Endothelial cell of umbilical vein (primary cell): ENCODE measurements at regions not wholly inside any gene's neighbourhood (a gene's known extent, or its start where the extent isn't known, plus 50 kb on each side); places are given as distances from the start of the nearest gene placed in this dataset.

ENCODE experiments used
- BruUV-seq: library from RNA; stranded (reverse); fragments of 400-500 nt; replicated peaks from 2 replicates; lab custom pipeline; 2021; lab: Mats Ljungman, UMichigan
- CTCF ChIA-PET: fragments of 300-600, 350-600 bp; sonication (Branson Sonifier 250); formaldehyde crosslinking; loops from one replicate; lab custom pipeline; 2021; ENCODE audit warnings: antibody characterized with exemption, inconsistent platforms; lab: Charles Lee
- POLR2A ChIA-PET: fragments of 300-600, 350-600 bp; sonication (Branson Sonifier 250); formaldehyde crosslinking; loops from one replicate; lab custom pipeline; 2021; ENCODE audit warnings: antibody characterized with exemption, inconsistent platforms; lab: Charles Lee
- DNase-seq: peaks from one replicate; pipeline ENCODE4 v3.0.0-alpha.2; 2011; ENCODE audit warnings: low read depth, low spot score
- FAIRE-seq: peaks from 2 replicates; lab custom pipeline; 2011; peaks lifted over from hg19 to GRCh38; lab: Jason Lieb, UNC
- H2AFZ ChIP-seq: 2 replicates; pipeline ENCODE4 v1.6.0; 2012; ENCODE audit warnings: low read depth, low read length, control low read depth, inconsistent platforms
- H3K27ac ChIP-seq: 2 replicates; pipeline ENCODE4 v1.5.1; 2011; ENCODE audit warnings: low read depth, mild to moderate bottlenecking, control low read depth, low read length, moderate library complexity; ENCODE audit not compliant: insufficient read depth
- H3K27me3 ChIP-seq, 2 experiments: 2 replicates each; pipeline versions ENCODE4 v1.6.0 to v1.6.1; 2011; ENCODE audit warnings: low read length in 2 of 2, mixed read lengths in 1 of 2; ENCODE audit not compliant: control insufficient read depth in 2 of 2, insufficient read depth in 2 of 2
- H3K36me3 ChIP-seq, 2 experiments: 2 replicates in 1 of 2; 3 replicates in 1 of 2; pipeline ENCODE4 v1.5.1; 2011; ENCODE audit warnings: low read length in 2 of 2, mild to moderate bottlenecking in 1 of 2, moderate library complexity in 1 of 2; ENCODE audit not compliant: control insufficient read depth in 2 of 2, insufficient read depth in 2 of 2; ENCODE audit errors: extremely low read depth in 1 of 2
- H3K4me1 ChIP-seq: 3 replicates; pipeline ENCODE4 v1.5.1; 2011; ENCODE audit warnings: mild to moderate bottlenecking, low read length; ENCODE audit not compliant: control insufficient read depth, insufficient read depth; ENCODE audit errors: extremely low read depth
- H3K4me2 ChIP-seq: 2 replicates; pipeline ENCODE4 v1.6.1; 2011; ENCODE audit warnings: low read length, control low read depth, mixed read lengths; ENCODE audit not compliant: insufficient read depth
- H3K4me3 ChIP-seq, 3 experiments: fragments of 200-600 bp in 1 of 3; sonication (generic), shearing (Covaris generic) in 1 of 3; replicated peaks in 1 of 3; 2 replicates each; pipeline ENCODE4 v1.5.1; 2011 to 2016; ENCODE audit warnings: control low read depth in 3 of 3, low read length in 3 of 3, mild to moderate bottlenecking in 2 of 3, inconsistent platforms in 1 of 3, low read depth in 1 of 3, moderate library complexity in 1 of 3; ENCODE audit not compliant: insufficient read depth in 1 of 3
- H3K79me2 ChIP-seq: 2 replicates; pipeline ENCODE4 v1.6.0; 2012; ENCODE audit warnings: low read length, inconsistent platforms; ENCODE audit not compliant: control insufficient read depth, insufficient read depth
- H3K9ac ChIP-seq: replicated peaks from 2 replicates; pipeline ENCODE3; 2011; ENCODE audit warnings: low read length, control low read depth; ENCODE audit not compliant: insufficient read depth; ENCODE audit errors: extremely low read depth
- H3K9me1 ChIP-seq: replicated peaks from 3 replicates; pipeline ENCODE4 v1.6.0; 2011; ENCODE audit warnings: mild to moderate bottlenecking, low read length; ENCODE audit not compliant: control insufficient read depth, insufficient read depth; ENCODE audit errors: extremely low read depth
- H3K9me3 ChIP-seq: replicated peaks from 2 replicates; pipeline ENCODE4 v1.5.1; 2012; ENCODE audit warnings: low read length, inconsistent platforms; ENCODE audit not compliant: control insufficient read depth, insufficient read depth
- H4K20me1 ChIP-seq: replicated peaks from 2 replicates; pipeline ENCODE3; 2011; ENCODE audit warnings: mild to moderate bottlenecking, low read length; ENCODE audit not compliant: control insufficient read depth, insufficient read depth; ENCODE audit errors: extremely low read depth
- EZH2 ChIP-seq: IDR thresholded peaks from 2 replicates; pipeline ENCODE4 v1.6.1; 2012; ENCODE audit warnings: borderline replicate concordance, low read depth, mild to moderate bottlenecking, moderate library complexity, low read length, inconsistent platforms; ENCODE audit not compliant: severe bottlenecking
- FOS ChIP-seq: IDR thresholded peaks from 2 replicates; pipeline ENCODE4 v1.6.1; 2011; ENCODE audit warnings: mild to moderate bottlenecking, low read length, moderate library complexity, borderline replicate concordance; ENCODE audit not compliant: insufficient read depth
- GATA2 ChIP-seq: IDR thresholded peaks from 2 replicates; pipeline ENCODE4 v1.7.0; 2011; ENCODE audit warnings: low read depth, mild to moderate bottlenecking, moderate library complexity, mixed read lengths, low read length; ENCODE audit not compliant: insufficient read length, insufficient read depth
- MAX ChIP-seq: IDR thresholded peaks from 2 replicates; pipeline ENCODE4 v1.6.1; 2011; ENCODE audit not compliant: insufficient read depth, insufficient read length
- MYC ChIP-seq: IDR thresholded peaks from one replicate; pipeline ENCODE4 v1.6.1; 2011; ENCODE audit warnings: mild to moderate bottlenecking, low read depth, low read length
- POLR2A ChIP-seq: IDR thresholded peaks from 2 replicates; pipeline ENCODE4 v1.6.1; 2012; ENCODE audit warnings: low read depth, mild to moderate bottlenecking, control low read depth, low read length
- POLR2AphosphoS5 ChIP-seq: IDR thresholded peaks from 2 replicates; pipeline ENCODE4 v1.6.1; 2012; ENCODE audit warnings: low read depth, mild to moderate bottlenecking, control low read depth, low read length, moderate library complexity; ENCODE audit not compliant: insufficient read depth
- dilution Hi-C: fragments of 300-500 bp; cut with MboI; formaldehyde crosslinking; loops from one replicate; pipeline ENCODE4 v1.15.0; 2019; ENCODE audit warnings: low sequenced_read_pairs; ENCODE audit not compliant: extremely low pct_ligation_motif_present
- intact Hi-C: fragments of 100-400 bp; cut with micrococcal nuclease; formaldehyde crosslinking; loops from one replicate; pipeline ENCODE4 v1.10.0; 2022
- TF ChIP-seq, protein P1 (sequence below), 2 donors: IDR thresholded peaks; 1 replicate in 1 of 2; 2 replicates in 1 of 2; pipeline ENCODE4 v1.5.1; 2011; ENCODE audit warnings: low read length in 2 of 2, mild to moderate bottlenecking in 2 of 2, moderate library complexity in 2 of 2, control low read depth in 1 of 2, inconsistent platforms in 1 of 2, low read depth in 1 of 2; ENCODE audit not compliant: insufficient read depth in 1 of 2; ENCODE audit errors: extremely low read depth in 1 of 2

GRCh38 chr13:72186730-72187422 is 319.9 kb upstream of the DACH1 start:
- FAIRE-seq: no peak
- no peak for TF ChIP-seq MYC
- no peak for TF ChIP-seq FOS
- no peak for TF ChIP-seq POLR2AphosphoS5
- no peak for TF ChIP-seq EZH2
- TF ChIP-seq POLR2A: no peak
- TF ChIP-seq GATA2: no peak
- TF ChIP-seq, protein P1, sequence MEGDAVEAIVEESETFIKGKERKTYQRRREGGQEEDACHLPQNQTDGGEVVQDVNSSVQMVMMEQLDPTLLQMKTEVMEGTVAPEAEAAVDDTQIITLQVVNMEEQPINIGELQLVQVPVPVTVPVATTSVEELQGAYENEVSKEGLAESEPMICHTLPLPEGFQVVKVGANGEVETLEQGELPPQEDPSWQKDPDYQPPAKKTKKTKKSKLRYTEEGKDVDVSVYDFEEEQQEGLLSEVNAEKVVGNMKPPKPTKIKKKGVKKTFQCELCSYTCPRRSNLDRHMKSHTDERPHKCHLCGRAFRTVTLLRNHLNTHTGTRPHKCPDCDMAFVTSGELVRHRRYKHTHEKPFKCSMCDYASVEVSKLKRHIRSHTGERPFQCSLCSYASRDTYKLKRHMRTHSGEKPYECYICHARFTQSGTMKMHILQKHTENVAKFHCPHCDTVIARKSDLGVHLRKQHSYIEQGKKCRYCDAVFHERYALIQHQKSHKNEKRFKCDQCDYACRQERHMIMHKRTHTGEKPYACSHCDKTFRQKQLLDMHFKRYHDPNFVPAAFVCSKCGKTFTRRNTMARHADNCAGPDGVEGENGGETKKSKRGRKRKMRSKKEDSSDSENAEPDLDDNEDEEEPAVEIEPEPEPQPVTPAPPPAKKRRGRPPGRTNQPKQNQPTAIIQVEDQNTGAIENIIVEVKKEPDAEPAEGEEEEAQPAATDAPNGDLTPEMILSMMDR (IDR thresholded peaks at IDR 0.05; ENCODE audit: extremely low read depth in 1 of 2, insufficient read depth in 1 of 2, low read depth in 1 of 2, low read length in 2 of 2): no peak
- no peak for TF ChIP-seq MAX

More at GRCh38 chr13:72186730-72187422, 319.9 kb upstream of the DACH1 start:
- Histone ChIP-seq H3K4me2 (no peak overlapping the region), H3K36me3 (no peaks in the 10 kb centered on the region), H3K27ac (no peak overlapping the region), H3K79me2 (no peaks in the 10 kb centered on the region), H3K9ac (no peak overlapping the region), H3K9me1 (no peaks in the 10 kb centered on the region), H3K27me3 (no peaks in the 10 kb centered on the region), H2AFZ (no peak overlapping the region), H3K4me3 (no peak overlapping the region), H3K4me1 (no peaks in the 10 kb centered on the region), H3K9me3 (no peaks in the 10 kb centered on the region), H4K20me1 (no peaks in the 10 kb centered on the region)
- intact Hi-C loops (no loop called here), dilution Hi-C loops (no loop called here)
- ChIA-PET POLR2A (no interaction called here), CTCF (no interaction called here)
- no TSS peak for BruUV-seq
- DNase-seq: no peak
